Right kidney (tissue), 1 donor: ENCODE measurements at regions not wholly inside any gene's neighbourhood (a gene's known extent, or its start where the extent isn't known, plus 50 kb on each side); places are given as distances from the start of the nearest gene placed in this dataset.
"Not testable (repeated sequence)": the region's sequence is repeated elsewhere in the genome, so short reads cannot be mapped to it uniquely, and the experiment has no call there.

Experiments used
- DNase-seq: peaks from one replicate; pipeline ENCODE4 v3.0.0-alpha.2; 2016

DNA sequence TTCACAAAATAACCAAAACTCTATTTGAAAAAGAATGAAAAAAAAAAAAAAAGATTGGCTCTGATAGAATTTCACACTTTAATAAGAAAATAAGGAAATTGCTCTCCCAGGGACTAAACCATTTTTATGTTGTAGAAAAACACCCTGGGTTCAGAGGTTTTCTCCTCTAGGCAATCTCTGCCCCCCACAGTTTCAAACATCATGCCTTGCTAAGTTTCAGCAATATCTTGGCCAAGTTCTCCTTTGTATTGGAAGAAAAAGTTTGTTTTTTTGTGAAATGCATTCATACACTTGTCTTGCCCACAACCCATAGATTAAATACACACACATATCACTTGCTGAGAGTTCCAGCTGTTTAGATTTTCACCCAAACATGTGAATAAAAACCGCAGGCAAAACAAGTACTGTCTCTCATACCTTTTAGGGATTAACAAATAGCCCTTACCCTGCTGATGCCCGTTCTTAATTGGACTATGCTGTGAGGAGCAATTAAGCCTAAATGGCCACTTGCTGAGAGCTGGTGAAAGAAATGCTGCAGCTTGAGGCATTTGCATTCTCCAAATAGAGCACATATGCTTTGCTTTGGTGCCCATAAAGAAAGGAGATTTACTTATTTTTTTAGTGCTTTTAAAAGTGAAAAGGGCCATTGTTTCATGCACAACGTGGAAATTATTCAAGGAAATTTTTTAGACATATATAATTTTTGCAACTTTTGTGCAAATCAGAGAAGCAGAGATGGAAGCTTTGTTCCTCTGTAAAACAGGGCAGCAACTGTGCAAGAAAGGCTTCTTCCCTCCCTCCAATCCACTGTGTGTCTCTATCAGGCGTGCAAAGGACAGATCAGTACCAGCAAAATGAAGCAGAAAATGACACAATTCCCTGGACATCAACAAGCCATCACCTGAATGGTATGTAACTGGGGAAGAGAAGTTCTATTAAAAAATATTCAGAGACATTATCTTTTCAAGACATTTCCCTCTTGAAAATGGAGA, 262.4 kb upstream of the KIF2A start:
- no peak for DNase-seq

DNA sequence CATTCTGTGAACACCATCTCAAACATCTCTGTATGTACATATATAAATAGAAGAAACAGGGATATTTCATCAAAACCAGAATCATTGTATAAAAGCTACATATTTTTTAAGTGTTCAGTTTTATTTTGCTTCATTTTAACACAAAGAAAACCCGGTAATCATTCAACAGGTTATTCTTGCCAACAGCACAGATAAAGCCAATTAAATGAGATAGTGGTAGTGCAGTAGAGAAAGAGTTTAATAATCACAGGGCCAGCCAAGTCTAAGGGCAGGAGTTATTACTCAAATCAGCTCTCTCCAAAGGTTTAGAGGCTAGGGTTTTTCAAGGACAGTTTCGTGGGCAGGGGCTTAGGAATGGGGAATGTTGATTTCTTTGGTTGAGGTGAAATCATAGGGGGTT, 261.0 kb upstream of the KIF2A start:
- no peak for DNase-seq

DNA sequence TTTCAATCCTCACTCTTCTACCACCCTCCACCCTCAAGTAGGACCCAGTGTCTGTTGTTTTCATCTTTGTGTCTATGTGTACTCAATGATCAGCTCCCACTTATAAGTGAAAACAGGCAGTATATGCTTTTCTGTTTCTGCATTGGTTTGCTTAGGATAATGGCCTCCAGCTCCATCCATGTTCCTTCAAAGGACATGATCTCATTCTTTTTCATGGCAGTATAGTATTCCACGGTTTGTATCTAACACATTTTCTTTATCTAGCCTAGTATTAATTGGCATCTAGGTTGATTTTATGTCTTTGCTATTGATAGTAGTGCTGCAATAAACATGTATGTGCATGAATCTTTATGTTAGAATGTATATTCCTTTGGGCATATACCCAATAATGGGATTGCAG, 259.8 kb upstream of the KIF2A start:
- no peak for DNase-seq

DNA sequence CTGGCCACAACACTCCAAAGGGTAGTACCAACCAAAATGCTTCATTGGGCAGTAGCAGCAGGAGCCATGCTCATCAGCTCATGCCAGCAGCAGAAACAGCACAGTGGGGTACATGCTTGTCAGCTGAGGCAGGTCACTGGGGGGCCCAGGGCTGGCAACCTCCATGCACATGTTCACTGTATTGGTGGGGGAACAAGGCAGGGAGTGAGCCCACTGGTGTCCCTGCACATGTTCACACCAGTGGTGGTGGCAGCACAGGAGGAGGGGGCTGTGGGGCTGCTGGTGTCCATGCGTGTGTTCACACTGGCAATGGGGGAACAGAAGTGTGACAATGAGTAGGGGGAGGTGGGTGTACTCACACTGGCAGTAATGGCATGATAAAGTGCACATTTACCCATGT, 254.3 kb upstream of the KIF2A start:
- DNase-seq: no peak

DNA sequence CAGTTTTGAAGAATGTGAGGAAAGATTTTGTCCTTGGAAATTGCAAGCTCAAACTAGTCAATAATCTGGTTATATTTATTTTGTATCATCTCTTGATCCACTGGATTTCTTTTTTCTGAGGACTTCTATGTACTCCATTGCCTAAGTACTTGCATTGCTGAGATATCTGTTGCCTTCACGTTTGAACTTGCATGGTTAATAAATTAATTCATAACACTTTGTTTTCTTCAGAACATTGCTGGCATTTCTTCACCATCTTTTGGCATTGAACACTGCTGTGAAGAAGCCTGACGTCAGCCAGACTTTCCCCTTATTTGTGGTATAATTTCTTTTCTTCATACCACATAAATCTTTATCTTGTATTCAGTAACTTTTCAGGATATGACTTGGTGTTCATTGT, 246.0 kb upstream of the KIF2A start:
- no peak for DNase-seq

DNA sequence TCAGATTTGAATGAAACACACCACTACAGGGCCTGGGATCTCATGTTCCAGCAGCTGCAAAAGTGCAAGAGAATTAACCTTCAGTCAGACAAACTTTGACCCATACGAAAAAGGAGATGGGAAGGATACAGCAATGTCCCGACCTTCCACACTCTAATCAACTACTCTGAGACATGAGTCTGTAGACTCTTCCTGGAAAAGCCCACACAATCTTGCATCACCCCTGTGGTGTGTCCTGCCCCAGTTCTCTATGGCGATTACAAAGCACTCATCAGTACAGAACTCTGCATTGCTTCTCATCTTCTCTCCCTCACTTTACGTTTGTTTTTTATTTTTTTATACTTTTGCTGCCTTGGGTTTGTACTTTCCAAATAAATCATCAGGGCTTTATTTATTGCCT, 241.0 kb upstream of the KIF2A start:
- peak; percentile 25 for DNase-seq

DNA sequence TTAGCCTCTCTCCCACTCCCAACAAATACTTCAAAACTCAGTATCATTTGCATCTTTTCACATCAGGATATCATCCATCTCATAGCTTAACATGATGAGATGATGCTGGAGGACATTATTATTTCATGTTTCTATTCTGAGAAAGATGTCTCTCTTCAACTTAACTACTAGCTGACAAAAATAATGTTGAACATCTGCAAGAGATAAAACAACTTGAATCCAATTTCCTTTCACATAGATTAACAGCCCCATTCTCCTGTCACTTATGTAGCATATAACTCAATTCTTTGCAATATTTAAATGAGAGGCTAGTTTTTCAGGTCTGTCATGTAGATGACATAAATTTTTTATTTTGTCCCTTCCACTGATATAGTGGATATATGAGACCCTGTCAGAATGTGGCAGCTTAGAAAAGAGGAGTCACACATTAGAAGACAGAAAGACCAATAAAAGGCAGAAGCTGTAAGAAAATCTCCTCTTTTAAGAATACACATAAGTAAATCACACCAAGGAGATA, 239.2 kb upstream of the KIF2A start:
- no peak for DNase-seq

DNA sequence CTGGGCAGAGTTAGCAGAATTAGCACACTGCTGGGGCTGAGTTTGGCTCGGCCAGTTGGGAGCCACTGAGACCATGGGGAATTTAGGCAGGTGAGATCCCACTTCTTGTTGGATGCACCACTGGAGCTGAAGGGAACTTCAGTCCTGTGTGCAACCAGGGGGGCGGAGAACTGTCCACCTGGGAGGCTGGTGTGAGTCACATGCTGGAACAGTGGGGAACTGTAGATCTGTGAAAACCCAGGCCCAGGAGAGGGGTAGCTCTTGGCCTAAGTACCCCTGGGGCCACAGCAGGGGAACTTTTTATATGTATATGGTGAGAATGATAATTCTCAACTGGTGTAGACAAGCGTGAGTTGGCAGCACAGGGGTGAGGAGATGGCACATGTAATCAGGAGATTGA, 237.5 kb upstream of the KIF2A start:
- no peak for DNase-seq

DNA sequence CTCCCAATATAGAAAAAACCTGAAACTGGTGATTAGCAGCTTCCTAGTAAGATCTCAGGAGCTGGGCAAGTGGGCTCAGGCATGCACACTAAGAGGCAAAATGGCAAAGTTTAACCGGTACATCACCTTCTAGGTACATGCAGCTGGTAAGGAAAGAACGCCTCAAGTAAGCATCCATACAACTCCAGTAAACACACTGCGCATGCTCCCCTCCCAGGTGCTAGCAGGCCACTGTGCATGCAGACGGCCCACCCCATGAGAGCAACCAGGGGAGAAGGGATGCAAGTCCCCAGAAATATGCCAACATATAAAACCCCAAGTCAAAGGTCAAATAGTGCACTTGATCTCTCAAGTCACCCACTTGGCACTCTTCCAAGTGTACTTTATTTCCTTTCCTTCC, 228.6 kb upstream of the KIF2A start:
- no peak for DNase-seq

DNA sequence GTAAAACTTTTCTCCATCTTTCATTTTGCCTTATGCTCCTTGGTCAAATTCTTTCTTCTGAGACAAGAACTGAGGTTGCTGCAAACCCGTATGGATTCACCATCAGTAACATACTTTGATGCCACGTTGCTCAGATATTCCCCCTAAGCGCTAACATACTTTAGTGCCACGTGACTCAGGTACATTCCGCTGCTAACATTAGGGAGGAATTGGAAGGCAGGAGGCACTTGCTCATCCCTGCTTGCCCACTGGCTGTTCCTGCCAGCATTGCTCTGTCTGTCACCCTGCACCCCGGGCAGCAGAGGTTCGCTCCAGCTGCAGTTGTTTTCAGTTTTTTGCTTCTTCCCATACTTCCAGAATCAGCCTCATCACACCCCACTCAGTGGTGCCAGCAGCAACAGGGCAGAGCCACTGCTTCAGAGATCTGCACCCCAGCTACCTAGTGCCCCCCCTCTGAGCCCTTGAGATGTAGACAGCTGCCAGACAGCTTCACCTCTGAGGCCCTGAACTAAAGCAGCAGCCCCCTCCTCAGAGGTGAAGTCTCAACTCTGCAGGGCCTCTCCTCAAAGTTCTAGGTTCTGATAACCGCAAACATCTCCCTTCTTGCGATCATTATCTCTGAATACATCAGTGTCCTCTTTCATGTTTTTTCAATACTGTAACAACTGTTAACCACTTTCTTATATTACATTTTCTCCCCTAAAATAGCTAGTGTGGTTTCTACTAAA, 228.0 kb upstream of the KIF2A start:
- DNase-seq: no peak

DNA sequence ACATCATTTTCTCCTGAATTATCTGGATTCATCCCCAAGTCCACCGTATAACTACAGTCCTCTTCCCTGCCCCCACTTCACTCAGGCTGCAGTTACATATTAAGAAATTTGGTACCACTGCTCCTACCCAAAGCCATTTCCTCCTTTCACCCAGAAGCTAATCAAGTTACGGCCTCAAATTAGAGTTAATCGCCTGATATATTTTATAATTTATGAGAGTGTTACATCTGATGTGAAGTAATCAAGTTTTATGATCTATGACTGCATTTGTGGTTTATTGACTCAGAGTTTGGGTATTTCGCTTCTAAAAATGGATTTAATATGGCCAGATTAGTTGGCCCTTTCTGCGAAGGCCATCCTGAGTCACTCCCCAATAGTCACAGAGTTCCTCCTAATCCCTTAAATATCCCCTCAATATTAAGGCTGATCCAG, 223.6 kb upstream of the KIF2A start:
- no peak for DNase-seq

DNA sequence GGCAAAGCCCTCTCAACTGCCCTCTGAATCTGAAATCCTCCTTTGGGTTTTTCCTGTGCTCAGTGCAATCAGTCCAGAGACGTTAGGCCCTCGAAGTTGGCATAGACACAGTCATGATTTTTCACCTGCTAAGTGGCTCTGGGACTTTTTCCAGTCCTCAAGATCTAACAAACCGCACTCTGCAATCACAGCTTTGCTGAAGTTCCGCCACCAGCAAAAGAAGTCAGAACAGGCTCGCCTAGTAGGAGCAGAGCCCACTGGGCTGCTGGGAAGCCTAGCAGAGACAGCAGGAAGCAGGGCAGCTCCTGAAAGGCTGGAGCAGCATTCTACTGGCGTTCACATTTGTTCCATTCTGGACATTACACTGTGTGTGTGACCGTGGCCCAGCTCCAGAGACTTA, 222.8 kb upstream of the KIF2A start:
- DNase-seq: no peak

DNA sequence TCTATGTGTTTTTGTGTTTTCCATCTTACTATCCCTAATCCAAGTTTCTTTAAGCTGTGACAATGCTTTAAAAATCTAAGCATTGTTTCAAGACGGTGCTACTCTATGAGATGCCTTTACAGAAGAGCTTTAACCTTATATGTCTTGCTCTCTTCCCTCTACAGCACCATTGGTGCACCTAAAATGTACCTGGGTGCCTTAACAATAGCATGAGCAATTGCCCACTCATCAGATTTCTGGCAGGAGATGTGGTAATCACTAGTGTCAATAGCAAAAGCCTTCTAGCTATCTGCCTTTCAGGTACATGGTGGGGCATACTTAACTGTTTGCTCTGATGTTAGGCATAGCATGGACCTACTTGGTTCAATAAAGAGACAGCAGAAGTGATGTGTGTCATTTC, 222.3 kb upstream of the KIF2A start:
- DNase-seq: no peak

DNA sequence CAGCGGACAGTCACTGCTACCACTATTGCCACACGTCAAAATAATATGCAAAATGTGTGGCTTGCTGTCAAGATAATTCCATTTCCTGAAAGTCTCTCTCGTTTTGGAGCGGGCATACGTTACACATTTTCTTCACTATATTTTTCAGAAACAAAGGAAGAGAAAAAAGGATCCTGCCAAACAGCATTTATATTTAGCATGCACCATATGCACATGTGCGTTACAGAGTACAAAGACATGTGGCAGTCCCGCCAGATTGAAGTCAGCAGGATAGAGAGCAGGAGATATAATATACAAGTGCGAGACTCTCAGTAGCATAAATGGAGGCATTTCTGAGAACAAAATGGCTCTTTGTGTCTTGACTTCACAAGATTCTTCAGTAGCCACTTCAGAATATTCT, 221.6 kb upstream of the KIF2A start:
- no peak for DNase-seq

DNA sequence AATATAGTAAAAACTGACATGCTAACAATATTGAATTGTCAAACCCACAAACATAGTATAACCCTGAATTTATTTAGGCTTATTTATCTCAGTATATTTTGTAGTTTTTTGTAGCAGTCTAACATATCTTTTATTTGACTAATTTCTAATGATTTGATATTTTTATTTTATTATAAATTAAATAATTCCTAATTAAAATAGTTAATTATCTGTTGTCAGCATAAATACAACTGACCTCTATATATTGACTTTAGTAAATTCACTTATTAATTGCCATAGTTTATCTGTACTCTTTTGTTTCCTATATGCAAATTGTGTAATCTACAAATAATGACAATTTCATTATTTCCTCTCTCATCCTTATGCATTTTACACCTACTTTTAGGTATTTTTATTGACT, 215.1 kb upstream of the KIF2A start:
- no peak for DNase-seq

DNA sequence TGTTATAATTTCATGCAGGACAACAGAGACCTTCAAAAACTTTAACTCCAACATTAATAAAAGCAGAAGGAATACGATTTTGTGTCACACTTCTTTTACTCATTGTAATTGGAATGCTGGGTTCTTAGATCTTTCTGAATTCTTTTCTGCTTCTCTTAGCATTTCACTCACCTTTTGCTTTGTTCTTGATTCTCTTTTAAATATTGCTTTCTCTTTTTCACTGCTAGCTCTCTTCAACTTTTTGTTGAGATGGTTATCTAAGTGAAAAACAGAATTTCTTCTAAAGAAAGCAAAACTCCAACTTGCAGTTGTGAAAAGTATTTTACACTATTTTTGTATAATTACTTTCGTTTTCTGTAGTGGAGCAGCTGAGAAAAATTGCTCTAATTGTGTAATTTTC, 212.6 kb upstream of the KIF2A start:
- DNase-seq: no peak

DNA sequence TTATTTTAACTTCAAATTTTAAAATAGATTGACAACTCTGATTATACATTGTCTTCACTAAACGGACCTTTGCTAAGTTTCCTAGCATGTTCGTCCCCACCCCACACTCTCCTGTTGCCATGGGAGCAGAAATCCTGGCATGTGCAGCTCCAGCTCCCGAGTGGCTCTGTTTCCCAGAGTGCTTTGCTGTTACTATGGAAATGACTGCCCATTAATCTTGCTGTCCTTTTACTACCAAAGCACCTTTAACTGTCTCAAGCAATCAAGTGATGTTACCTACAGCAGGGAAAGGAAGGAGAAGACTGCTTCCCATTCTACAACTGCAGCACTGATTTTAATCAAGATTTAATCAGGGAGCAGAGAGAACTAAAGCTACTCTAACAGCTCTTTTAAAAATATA, 212.0 kb upstream of the KIF2A start:
- peak; percentile 19 for DNase-seq

DNA sequence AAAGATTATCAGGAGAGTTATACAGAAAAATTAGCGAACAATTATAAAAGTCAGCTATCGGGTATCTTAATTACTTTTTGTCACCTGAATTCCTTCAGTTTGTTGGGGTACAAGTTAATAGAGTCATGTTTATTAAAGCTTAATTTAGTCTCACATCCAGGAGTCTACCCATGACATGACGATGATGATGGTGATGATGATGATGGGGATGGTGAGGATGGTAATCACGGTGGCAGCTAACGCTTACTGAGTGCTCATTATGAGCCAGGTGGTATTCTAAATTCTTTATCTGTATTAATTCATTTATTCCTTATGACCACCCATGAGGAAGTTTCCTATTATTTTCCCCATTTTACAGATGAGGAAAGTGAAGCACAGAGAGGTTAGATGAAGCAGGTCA, 208.6 kb upstream of the KIF2A start:
- DNase-seq: no peak

DNA sequence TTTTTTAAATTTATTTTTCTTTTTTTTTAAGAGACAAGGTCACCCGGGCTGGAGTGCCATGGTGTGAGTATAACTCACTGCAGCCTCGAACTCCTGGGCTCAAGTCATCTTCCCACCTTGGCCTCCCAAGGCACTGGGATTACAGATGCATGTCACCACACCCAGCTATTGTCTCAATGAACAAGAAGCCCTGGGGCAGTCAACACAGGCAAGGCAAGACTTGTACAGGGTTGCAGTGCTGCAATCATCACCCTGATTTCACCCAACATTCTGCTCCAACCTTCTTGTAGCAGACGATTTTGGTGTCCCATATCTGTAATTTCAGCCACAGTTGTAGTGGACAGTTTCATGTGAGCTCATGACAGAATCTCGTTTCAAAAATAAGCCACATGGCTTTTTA, 205.8 kb upstream of the KIF2A start:
- no peak for DNase-seq

DNA sequence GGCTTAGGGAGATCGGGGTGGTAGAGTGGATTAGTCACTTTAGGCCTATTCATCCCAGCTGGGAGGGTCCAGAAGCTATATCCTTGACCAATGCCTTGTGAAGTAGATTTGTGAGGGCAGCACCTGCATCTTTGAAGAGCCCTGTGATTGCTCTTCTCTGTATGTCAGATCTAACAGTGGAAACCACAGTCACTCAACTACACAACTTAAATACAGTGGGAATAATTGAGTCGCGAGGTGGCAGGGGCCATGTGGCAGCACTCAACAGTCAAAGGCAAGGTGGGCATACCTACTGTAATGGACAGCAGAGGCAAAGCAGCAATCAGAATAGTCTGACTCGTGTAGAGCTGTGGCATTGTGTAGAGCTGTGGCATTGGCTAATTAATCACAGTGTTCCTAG, 202.1 kb upstream of the KIF2A start:
- not testable (repeated sequence) for DNase-seq

DNA sequence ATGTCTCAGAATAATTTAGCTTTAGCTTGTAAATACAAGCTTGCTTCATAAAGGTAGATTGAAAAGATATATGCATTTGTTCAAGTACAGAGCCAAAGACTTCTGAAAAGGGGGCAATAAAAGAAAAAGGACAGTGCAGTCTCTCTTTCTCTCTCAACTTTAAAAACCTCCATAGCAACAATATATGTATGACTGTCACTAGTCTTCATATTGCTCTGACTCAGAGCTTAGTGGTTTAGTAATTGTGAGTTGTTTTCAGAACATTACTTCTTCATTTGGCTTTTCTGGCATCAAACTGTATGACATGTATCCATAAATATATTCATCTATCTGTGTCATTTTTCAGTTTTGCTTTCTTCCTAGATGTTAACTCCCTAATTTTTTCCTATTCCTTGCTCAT, 194.6 kb upstream of the KIF2A start:
- no peak for DNase-seq

DNA sequence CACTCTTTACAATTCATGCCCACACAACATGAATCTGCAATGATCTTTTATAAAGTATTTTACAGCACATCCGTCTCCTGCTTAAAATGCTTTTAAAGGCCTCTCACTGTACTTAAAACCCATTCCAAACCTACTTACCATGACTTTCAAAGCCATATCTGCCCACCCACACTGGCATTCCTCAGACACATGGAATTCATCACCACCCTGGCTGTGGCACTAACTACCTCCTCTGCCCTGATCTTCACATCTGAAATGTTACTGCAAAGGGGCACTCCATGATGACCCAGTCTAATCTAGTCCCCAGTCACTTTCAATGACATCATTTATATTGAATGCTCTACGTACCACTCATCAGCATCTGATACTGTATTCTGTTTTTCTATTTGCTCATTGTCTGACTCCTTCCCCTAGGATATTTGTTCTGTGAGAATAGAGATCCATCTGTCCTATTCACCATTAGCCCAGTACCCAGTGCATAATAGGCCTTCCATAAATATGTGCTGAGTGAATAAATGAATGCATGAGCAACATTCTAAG, 193.2 kb upstream of the KIF2A start:
- no peak for DNase-seq

DNA sequence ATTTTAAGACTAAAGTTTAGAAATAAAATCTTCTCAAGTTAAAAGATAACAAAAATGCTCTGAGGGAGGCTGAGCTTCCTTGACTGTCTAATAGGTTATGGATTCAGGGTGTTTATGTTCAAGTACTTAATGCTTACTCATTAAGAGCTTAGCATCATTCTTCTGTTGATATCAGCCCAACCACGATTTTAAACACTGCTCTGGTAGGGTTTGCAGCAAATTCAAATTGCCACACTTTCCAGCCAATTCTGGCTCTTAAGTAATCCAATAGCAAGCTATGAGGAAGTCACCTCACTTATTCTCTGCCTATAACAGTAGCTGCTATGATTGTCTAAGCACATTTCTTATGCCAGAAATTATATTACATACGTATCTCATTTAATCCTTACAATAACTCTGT, 191.0 kb upstream of the KIF2A start:
- DNase-seq: no peak
